Tibial nerve (tissue), 4 donors: ENCODE measurements at regions not wholly inside any gene's neighbourhood (a gene's known extent, or its start where the extent isn't known, plus 50 kb on each side); places are given as distances from the start of the nearest gene placed in this dataset.

Experiments used
- CTCF ChIP-seq, 5 experiments: fragments of 200-600 bp in 3 of 5; fragments of 450-650 bp in 2 of 5; sonication (generic) in 3 of 5; IDR thresholded peaks; one replicate each; pipeline ENCODE4 v1.5.1; 2016 to 2019; ENCODE audit warnings: antibody characterized with exemption in 5 of 5, mild to moderate bottlenecking in 3 of 5, moderate library complexity in 2 of 5
- EP300 ChIP-seq, 2 donors: sonication (generic); formaldehyde crosslinking; IDR thresholded peaks; one replicate each; pipeline ENCODE4 v1.6.1; 2017; ENCODE audit warnings: antibody characterized with exemption in 2 of 2, mild to moderate bottlenecking in 1 of 2
- POLR2A ChIP-seq, 2 donors: fragments of 450-650 bp; IDR thresholded peaks; one replicate each; pipeline ENCODE4 v1.6.1; 2017; ENCODE audit warnings: antibody characterized with exemption in 2 of 2, mild to moderate bottlenecking in 2 of 2, moderate library complexity in 2 of 2

GRCh38 chr16:59470556-59470955 lies 736.4 kb upstream of the GOT2 start:
- TF ChIP-seq CTCF (IDR thresholded peaks at IDR 0.05) (no peak), EP300 (IDR thresholded peaks at IDR 0.05) (no peak), POLR2A (IDR thresholded peaks at IDR 0.05) (no peak)
